ENCODE measurements at regions not wholly inside any gene's neighbourhood (a gene's known extent, or its start where the extent isn't known, plus 50 kb on each side); places are given as distances from the start of the nearest gene placed in this dataset.
"Not testable (repeated sequence)": the region's sequence is repeated elsewhere in the genome, so short reads cannot be mapped to it uniquely, and the experiment has no call there.

- H3K36me3 Mint-ChIP-seq (ENCODE audit: low read depth); H3K9me3 Mint-ChIP-seq; ATAC-seq (replicated peaks): not testable (repeated sequence)
Measured at GRCh38 chr6:21282360-21282759, 311.2 kb upstream of the SOX4 start.

DNA sequence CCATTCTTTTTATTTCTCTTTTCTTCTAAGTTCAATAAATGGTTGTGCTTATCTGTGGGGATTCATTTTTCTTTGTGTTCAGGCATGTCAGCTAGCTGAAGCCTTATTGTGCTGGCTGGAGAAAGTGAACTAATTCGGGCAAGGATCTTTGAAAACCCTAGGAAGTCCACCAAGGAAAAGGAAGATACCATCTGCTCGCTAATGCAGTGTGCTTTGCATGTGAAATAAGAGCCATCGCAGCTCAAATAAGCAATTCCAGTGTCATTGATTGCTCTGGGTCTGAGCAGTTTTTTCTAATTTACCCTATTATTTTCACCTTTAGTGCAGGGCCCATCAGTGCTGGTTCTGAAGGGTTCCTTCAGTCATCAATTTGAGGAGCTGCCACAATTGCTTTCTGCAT lies 309.4 kb upstream of the SOX4 start:
- ATAC-seq (replicated peaks): no peak
- H3K4me1 Mint-ChIP-seq: no peaks in the 10 kb centered on the region

More at GRCh38 chr6:21282360-21282759, 311.2 kb upstream of the SOX4 start:
- H3K27me3 Mint-ChIP-seq, H3K4me1 Mint-ChIP-seq, H3K4me3 Mint-ChIP-seq, H3K27ac Mint-ChIP-seq: not testable (repeated sequence)

DNA sequence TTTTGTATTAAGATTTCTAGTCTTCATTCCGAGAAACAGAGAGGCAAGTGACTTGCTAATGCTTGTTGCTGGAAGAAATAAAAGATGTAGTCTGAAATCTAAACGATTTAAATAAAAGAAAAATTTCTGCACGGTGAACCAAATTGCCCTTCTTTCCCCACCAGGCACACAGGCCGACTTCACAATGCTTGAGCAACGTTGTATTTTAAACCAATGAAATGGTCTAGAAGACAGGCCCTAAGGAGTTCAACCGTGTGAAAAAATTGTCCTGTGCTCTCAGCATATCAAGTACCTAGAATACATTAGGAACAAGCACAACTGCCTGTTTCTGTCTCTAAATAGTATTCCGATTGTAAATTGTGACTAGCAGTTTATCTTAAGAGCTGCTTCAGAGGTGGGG lies 308.8 kb upstream of the SOX4 start:
- H3K36me3 Mint-ChIP-seq (ENCODE audit: low read depth): no peaks in the 10 kb centered on the region

More for the DNA sequence above, 309.4 kb upstream of the SOX4 start:
- H3K27ac Mint-ChIP-seq: no peak overlapping the region
- no peaks in the 10 kb centered on the region for H3K36me3 Mint-ChIP-seq (ENCODE audit: low read depth)
- no peaks in the 10 kb centered on the region for H3K9me3 Mint-ChIP-seq
- H3K27me3 Mint-ChIP-seq: peaks cover 13% of the 10 kb centered on the region
- H3K4me3 Mint-ChIP-seq: no peak overlapping the region

GRCh38 chr6:21294144-21294543 lies 299.4 kb upstream of the SOX4 start:
- Mint-ChIP-seq H3K36me3 (ENCODE audit: low read depth) (no peaks in the 10 kb centered on the region), H3K27ac (no peak overlapping the region), H3K4me1 (no peaks in the 10 kb centered on the region), H3K9me3 (no peaks in the 10 kb centered on the region), H3K4me3 (no peak overlapping the region), H3K27me3 (peaks cover 10% of the 10 kb centered on the region)
- no peak for ATAC-seq (replicated peaks)

More for the DNA sequence above, 308.8 kb upstream of the SOX4 start:
- Mint-ChIP-seq H3K27ac (no peak overlapping the region), H3K4me1 (no peaks in the 10 kb centered on the region), H3K27me3 (peaks cover 14% of the 10 kb centered on the region), H3K4me3 (no peak overlapping the region), H3K9me3 (no peaks in the 10 kb centered on the region)
- ATAC-seq (replicated peaks): no peak

GRCh38 chr6:21295506-21296240 lies 297.9 kb upstream of the SOX4 start:
- Mint-ChIP-seq H3K4me3 (no peak overlapping the region), H3K9me3 (no peaks in the 10 kb centered on the region), H3K27ac (no peak overlapping the region), H3K4me1 (no peaks in the 10 kb centered on the region), H3K36me3 (ENCODE audit: low read depth) (no peaks in the 10 kb centered on the region), H3K27me3 (peaks cover 14% of the 10 kb centered on the region)
- no peak for ATAC-seq (replicated peaks)

- H3K4me3 Mint-ChIP-seq: no peak overlapping the region
- peaks cover 14% of the 10 kb centered on the region for H3K27me3 Mint-ChIP-seq
- no peak for ATAC-seq (replicated peaks)
- H3K36me3 Mint-ChIP-seq (ENCODE audit: low read depth): no peaks in the 10 kb centered on the region
- no peaks in the 10 kb centered on the region for H3K9me3 Mint-ChIP-seq
- H3K27ac Mint-ChIP-seq: no peak overlapping the region
- H3K4me1 Mint-ChIP-seq: no peaks in the 10 kb centered on the region
Measured at GRCh38 chr6:21297665-21298064, 295.9 kb upstream of the SOX4 start.

DNA sequence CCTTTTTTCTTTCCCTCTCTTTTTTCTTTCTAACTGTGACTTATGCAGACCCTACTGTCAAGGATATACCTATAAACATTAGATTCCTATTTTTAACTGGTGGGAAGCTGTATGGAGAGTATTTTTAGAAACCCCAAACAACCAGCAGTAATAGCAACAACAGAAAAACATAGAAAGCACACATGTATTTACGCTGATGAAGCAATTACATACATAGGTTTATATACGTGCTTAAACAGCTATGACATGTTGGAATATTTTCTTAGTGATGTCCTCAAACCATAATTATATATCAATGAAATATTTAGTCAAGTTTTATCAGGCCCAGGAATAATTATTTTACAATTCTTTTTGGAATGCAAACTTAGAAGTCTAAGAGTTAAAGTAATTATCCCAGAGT lies 294.3 kb upstream of the SOX4 start:
- H3K4me1 Mint-ChIP-seq: no peaks in the 10 kb centered on the region
- H3K9me3 Mint-ChIP-seq: no peaks in the 10 kb centered on the region
- no peak for ATAC-seq (replicated peaks)
- no peaks in the 10 kb centered on the region for H3K36me3 Mint-ChIP-seq (ENCODE audit: low read depth)
- no peak overlapping the region for H3K27ac Mint-ChIP-seq
- peaks cover 14% of the 10 kb centered on the region for H3K27me3 Mint-ChIP-seq
- H3K4me3 Mint-ChIP-seq: no peak overlapping the region

DNA sequence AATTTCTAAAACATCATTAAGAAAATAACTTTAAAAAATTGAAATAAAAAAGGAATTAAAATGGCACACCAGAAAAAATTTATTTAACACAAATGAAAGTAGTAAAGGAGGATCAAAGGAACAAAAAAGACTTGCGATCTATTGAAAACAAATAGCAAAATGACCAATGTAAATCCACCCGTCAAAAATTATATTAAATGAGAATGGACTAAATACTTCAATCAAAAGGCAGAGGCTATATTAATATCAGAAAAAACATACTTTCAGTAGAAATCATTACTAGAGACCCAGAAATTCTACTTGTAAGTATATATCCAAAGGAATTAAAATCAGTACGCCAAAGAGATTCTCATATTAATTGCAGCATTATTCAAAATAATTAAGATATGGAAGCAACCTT lies 293.1 kb upstream of the SOX4 start:
- H3K36me3 Mint-ChIP-seq (ENCODE audit: low read depth): no peaks in the 10 kb centered on the region
- peaks cover 9% of the 10 kb centered on the region for H3K27me3 Mint-ChIP-seq
- no peak overlapping the region for H3K4me3 Mint-ChIP-seq
- no peaks in the 10 kb centered on the region for H3K4me1 Mint-ChIP-seq
- H3K27ac Mint-ChIP-seq: no peak overlapping the region
- ATAC-seq (replicated peaks): no peak
- H3K9me3 Mint-ChIP-seq: no peaks in the 10 kb centered on the region

DNA sequence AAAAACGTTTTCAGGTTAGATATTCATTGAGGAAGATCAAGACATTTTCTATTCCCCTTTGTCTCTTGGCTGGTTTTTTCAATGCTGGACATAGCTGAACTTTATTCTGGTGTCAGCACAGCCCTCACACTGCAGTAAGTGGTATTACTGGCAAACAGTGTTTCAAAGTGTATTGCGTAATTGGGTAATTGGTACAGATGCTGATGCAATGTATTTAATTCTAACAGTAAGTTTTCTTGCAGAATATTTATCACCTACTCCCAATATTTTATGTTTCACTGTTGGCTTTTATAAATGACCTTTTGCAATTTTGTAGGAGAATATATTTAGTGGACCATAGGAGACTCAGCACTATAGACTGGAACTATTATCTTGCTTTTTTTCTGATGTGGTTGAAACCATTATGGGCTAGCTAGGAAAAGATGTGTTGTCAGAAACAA lies 287.6 kb upstream of the SOX4 start:
- Mint-ChIP-seq H3K9me3 (no peaks in the 10 kb centered on the region), H3K27me3 (peaks cover 11% of the 10 kb centered on the region), H3K36me3 (ENCODE audit: low read depth) (no peaks in the 10 kb centered on the region), H3K4me3 (no peak overlapping the region), H3K4me1 (no peaks in the 10 kb centered on the region), H3K27ac (no peak overlapping the region)
- no peak for ATAC-seq (replicated peaks)

- H3K4me1 Mint-ChIP-seq: no peaks in the 10 kb centered on the region
- no peaks in the 10 kb centered on the region for H3K36me3 Mint-ChIP-seq (ENCODE audit: low read depth)
- ATAC-seq (replicated peaks): no peak
- H3K4me3 Mint-ChIP-seq: no peak overlapping the region
- no peaks in the 10 kb centered on the region for H3K9me3 Mint-ChIP-seq
- H3K27me3 Mint-ChIP-seq: peaks cover 15% of the 10 kb centered on the region
- no peak overlapping the region for H3K27ac Mint-ChIP-seq
Measured at GRCh38 chr6:21306546-21306945, 287.0 kb upstream of the SOX4 start.

GRCh38 chr6:21309807-21310221 lies 283.7 kb upstream of the SOX4 start:
- H3K27me3 Mint-ChIP-seq: peaks cover 17% of the 10 kb centered on the region
- no peak overlapping the region for H3K27ac Mint-ChIP-seq
- H3K4me3 Mint-ChIP-seq: no peak overlapping the region
- H3K4me1 Mint-ChIP-seq: no peaks in the 10 kb centered on the region
- H3K9me3 Mint-ChIP-seq: no peaks in the 10 kb centered on the region
- H3K36me3 Mint-ChIP-seq (ENCODE audit: low read depth): no peaks in the 10 kb centered on the region
- ATAC-seq (replicated peaks): no peak

DNA sequence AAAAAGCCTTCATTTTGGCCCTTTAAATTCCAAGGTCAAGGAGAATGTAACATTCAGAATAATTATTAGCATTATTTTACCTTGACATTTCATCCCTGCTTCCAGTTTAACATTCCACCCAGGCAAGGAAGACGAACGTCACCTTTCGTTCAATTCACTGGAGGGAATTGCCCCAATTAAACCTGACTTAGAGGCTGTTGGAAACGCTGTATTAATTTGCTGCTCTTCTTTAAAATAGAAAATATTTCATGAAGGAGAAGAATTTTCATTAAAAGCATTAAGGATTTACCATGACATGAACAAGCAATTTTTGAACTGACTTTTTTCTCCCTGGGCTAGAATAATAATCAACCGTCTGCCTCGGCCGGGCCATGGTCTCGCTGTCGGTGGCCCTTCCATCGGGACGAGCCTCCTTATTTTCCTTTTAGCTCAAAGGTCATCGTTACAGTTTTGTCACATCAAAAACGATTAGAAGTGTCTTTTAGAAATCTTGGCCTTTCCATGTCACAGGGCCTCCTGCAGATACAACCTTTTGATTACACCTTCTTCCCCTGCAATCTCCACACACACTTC lies 282.9 kb upstream of the SOX4 start:
- Mint-ChIP-seq H3K4me1 (no peaks in the 10 kb centered on the region), H3K27me3 (peaks cover 18% of the 10 kb centered on the region), H3K36me3 (ENCODE audit: low read depth) (no peaks in the 10 kb centered on the region), H3K27ac (no peak overlapping the region), H3K4me3 (no peak overlapping the region), H3K9me3 (no peaks in the 10 kb centered on the region)
- no peak for ATAC-seq (replicated peaks)

DNA sequence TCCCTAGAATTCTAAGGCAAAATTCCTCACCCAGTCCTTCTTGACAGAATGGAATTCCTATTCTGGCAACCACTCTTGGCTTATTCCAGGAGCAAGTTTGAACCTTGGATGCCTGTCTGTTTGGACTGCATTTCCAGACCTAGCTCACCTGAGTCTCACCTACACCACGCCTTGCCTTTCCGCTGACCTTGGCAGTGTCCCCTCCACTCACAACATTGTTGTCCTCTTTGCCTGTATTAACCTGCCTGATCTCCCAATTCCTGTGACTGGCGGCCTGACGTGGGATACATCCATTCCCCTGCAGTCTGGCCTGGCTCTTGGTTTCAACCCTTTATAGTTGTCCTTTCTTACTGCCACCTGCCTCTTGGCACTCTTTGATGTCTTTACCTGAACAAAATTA lies 281.4 kb upstream of the SOX4 start:
- H3K27ac Mint-ChIP-seq: no peak overlapping the region
- ATAC-seq (replicated peaks): no peak
- peaks cover 18% of the 10 kb centered on the region for H3K27me3 Mint-ChIP-seq
- H3K4me3 Mint-ChIP-seq: no peak overlapping the region
- no peaks in the 10 kb centered on the region for H3K4me1 Mint-ChIP-seq
- H3K36me3 Mint-ChIP-seq (ENCODE audit: low read depth): no peaks in the 10 kb centered on the region
- H3K9me3 Mint-ChIP-seq: no peaks in the 10 kb centered on the region

DNA sequence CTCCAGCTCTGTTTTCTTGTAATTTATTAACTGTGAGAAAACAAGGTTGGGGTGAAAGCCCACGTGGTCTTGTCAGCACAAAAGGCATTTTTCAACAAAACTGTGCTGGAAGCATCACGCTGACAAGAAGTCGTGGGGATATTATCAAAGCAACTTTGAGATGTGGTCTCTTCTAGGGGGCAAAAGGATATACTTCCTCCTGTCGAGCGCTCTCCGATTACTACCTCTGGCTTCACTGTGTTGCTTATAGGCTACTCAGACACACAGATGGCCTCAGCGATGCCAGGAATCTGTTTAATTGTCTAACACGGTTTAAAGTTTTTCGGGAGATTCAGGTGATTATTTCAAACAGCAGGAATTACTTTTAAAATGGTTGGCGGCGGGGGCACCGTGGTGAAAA lies 275.9 kb upstream of the SOX4 start:
- no peak overlapping the region for H3K4me3 Mint-ChIP-seq
- H3K4me1 Mint-ChIP-seq: no peaks in the 10 kb centered on the region
- H3K36me3 Mint-ChIP-seq (ENCODE audit: low read depth): no peaks in the 10 kb centered on the region
- no peaks in the 10 kb centered on the region for H3K9me3 Mint-ChIP-seq
- H3K27ac Mint-ChIP-seq: no peak overlapping the region
- peaks cover 4% of the 10 kb centered on the region for H3K27me3 Mint-ChIP-seq
- ATAC-seq (replicated peaks): no peak

- ATAC-seq (replicated peaks): peak; percentile 34
- H3K4me1 Mint-ChIP-seq: no peaks in the 10 kb centered on the region
Measured at GRCh38 chr6:21321076-21321475, 272.5 kb upstream of the SOX4 start.

More at GRCh38 chr6:21321076-21321475, 272.5 kb upstream of the SOX4 start:
- Mint-ChIP-seq H3K36me3 (ENCODE audit: low read depth) (no peaks in the 10 kb centered on the region), H3K27ac (no peak overlapping the region), H3K9me3 (no peaks in the 10 kb centered on the region), H3K27me3 (no peaks in the 10 kb centered on the region), H3K4me3 (no peak overlapping the region)

Data from activated T-helper 17 cell treated with anti-CD3 and anti-CD28 coated beads, Interleukin-2, amount 50 U/mL, for 72 hours (primary cell).